WI38 (cell line): ENCODE measurements at regions not wholly inside any gene's neighbourhood (a gene's known extent, or its start where the extent isn't known, plus 50 kb on each side); places are given as distances from the start of the nearest gene placed in this dataset.

Experiments used
- H3K4me3 ChIP-seq: 2 replicates; pipeline ENCODE4 v1.5.1; 2011; ENCODE audit warnings: low read depth, mild to moderate bottlenecking, control low read depth, low read length
- CTCF ChIP-seq: IDR thresholded peaks from 2 replicates; pipeline ENCODE4 v1.5.1; 2012; ENCODE audit warnings: low read depth, mild to moderate bottlenecking, control low read depth, low read length

GRCh38 chr12:11568155-11568761, 81.2 kb upstream of the ETV6 start:
- TF ChIP-seq CTCF = no peak
- H3K4me3 ChIP-seq = no peak overlapping the region

- no peak overlapping the region for H3K4me3 ChIP-seq
- no peak for TF ChIP-seq CTCF
These were observed 80.6 kb upstream of the ETV6 start for GRCh38 chr12:11568762-11569478.

- no peak overlapping the region for H3K4me3 ChIP-seq
- TF ChIP-seq CTCF = no peak
These were observed 79.8 kb upstream of the ETV6 start for GRCh38 chr12:11569716-11570115.

GRCh38 chr12:11573880-11574279, 75.6 kb upstream of the ETV6 start:
- no peak for TF ChIP-seq CTCF
- H3K4me3 ChIP-seq = no peak overlapping the region

- H3K4me3 ChIP-seq = no peak overlapping the region
- no peak for TF ChIP-seq CTCF
These were observed 73.4 kb upstream of the ETV6 start for GRCh38 chr12:11576104-11576503.

- H3K4me3 ChIP-seq = no peak overlapping the region
- TF ChIP-seq CTCF = no peak
These were observed 71.7 kb upstream of the ETV6 start for GRCh38 chr12:11577658-11578260.

- TF ChIP-seq CTCF = no peak
- no peak overlapping the region for H3K4me3 ChIP-seq
These were observed 70.9 kb upstream of the ETV6 start for GRCh38 chr12:11578461-11578993.
